ENCODE measurements at regions not wholly inside any gene's neighbourhood (a gene's known extent, or its start where the extent isn't known, plus 50 kb on each side); places are given as distances from the start of the nearest gene placed in this dataset.

DNA sequence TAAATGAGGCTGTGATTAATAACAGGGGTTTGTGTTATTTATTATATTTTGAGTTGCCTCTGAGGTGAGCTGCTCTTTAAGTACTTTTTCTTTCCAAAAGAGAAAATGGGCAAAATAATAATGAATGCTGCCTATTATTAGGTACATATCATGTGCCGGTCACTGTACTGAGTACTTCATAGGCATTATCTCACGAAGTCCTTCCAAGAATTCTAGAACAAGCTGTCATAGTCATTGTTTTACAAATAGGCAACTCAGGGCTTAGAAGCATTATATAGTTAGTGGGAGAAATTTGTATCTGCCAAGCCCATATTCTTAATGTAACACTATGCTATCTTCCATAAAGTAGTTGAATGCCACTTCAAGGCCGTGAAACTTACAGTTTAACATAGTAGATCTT is 628.7 kb downstream of the CCDC171 start:
- TF ChIP-seq, protein P1, sequence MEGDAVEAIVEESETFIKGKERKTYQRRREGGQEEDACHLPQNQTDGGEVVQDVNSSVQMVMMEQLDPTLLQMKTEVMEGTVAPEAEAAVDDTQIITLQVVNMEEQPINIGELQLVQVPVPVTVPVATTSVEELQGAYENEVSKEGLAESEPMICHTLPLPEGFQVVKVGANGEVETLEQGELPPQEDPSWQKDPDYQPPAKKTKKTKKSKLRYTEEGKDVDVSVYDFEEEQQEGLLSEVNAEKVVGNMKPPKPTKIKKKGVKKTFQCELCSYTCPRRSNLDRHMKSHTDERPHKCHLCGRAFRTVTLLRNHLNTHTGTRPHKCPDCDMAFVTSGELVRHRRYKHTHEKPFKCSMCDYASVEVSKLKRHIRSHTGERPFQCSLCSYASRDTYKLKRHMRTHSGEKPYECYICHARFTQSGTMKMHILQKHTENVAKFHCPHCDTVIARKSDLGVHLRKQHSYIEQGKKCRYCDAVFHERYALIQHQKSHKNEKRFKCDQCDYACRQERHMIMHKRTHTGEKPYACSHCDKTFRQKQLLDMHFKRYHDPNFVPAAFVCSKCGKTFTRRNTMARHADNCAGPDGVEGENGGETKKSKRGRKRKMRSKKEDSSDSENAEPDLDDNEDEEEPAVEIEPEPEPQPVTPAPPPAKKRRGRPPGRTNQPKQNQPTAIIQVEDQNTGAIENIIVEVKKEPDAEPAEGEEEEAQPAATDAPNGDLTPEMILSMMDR (IDR thresholded peaks at IDR 0.05): no peak
- no peak for TF ChIP-seq POLR2A (IDR thresholded peaks at IDR 0.05)

All from right lobe of liver (tissue), 4 donors.